Ishikawa (cell line): ENCODE measurements at regions not wholly inside any gene's neighbourhood (a gene's known extent, or its start where the extent isn't known, plus 50 kb on each side); places are given as distances from the start of the nearest gene placed in this dataset.

Experiments used
- CEBPB ChIP-seq: IDR thresholded peaks from 2 replicates; pipeline ENCODE4 v1.6.1; 2012
- CREB1 ChIP-seq: IDR thresholded peaks from 2 replicates; pipeline ENCODE4 v1.6.1; 2012; ENCODE audit warnings: low read depth
- EGR1 ChIP-seq: IDR thresholded peaks from 2 replicates; pipeline ENCODE4 v1.6.1; 2012
- EP300 ChIP-seq: IDR thresholded peaks from 2 replicates; pipeline ENCODE4 v1.6.1; 2012; ENCODE audit warnings: borderline replicate concordance
- FOXM1 ChIP-seq: IDR thresholded peaks from 2 replicates; pipeline ENCODE4 v1.6.1; 2012; ENCODE audit warnings: low read depth, borderline replicate concordance
- MAX ChIP-seq: IDR thresholded peaks from 2 replicates; pipeline ENCODE4 v1.6.1; 2012
- NFIC ChIP-seq: IDR thresholded peaks from 2 replicates; pipeline ENCODE4 v1.6.1; 2012
- RAD21 ChIP-seq: IDR thresholded peaks from 2 replicates; pipeline ENCODE4 v1.6.1; 2012; ENCODE audit warnings: low read depth
- TAF1 ChIP-seq: IDR thresholded peaks from 2 replicates; pipeline ENCODE4 v1.6.1; 2012; ENCODE audit warnings: low read depth, mild to moderate bottlenecking
- TCF12 ChIP-seq: IDR thresholded peaks from 2 replicates; pipeline ENCODE4 v1.6.1; 2012; ENCODE audit warnings: low read depth
- TEAD4 ChIP-seq: IDR thresholded peaks from 2 replicates; pipeline ENCODE4 v1.6.1; 2012
- YY1 ChIP-seq: IDR thresholded peaks from 2 replicates; pipeline ENCODE4 v1.6.1; 2012; ENCODE audit warnings: low read depth
- ZBTB7A ChIP-seq: IDR thresholded peaks from 2 replicates; pipeline ENCODE4 v1.6.1; 2012; ENCODE audit warnings: low read depth
- TF ChIP-seq, protein P1 (sequence below): IDR thresholded peaks from 2 replicates; pipeline ENCODE4 v1.6.1; 2012
- TF ChIP-seq, protein P2 (sequence below): IDR thresholded peaks from 2 replicates; pipeline ENCODE4 v1.6.1; 2012; ENCODE audit warnings: low read depth, mild to moderate bottlenecking

GRCh38 chr13:34437873-34438272, 504.2 kb upstream of the NBEA start:
- no peak for TF ChIP-seq TAF1
- TF ChIP-seq TEAD4: no peak
- TF ChIP-seq CEBPB: no peak
- no peak for TF ChIP-seq RAD21
- TF ChIP-seq, protein P1, sequence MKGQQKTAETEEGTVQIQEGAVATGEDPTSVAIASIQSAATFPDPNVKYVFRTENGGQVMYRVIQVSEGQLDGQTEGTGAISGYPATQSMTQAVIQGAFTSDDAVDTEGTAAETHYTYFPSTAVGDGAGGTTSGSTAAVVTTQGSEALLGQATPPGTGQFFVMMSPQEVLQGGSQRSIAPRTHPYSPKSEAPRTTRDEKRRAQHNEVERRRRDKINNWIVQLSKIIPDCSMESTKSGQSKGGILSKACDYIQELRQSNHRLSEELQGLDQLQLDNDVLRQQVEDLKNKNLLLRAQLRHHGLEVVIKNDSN: no peak
- no peak for TF ChIP-seq MAX
- no peak for TF ChIP-seq CREB1
- no peak for TF ChIP-seq EP300
- TF ChIP-seq ZBTB7A: no peak
- no peak for TF ChIP-seq EGR1
- TF ChIP-seq NFIC: no peak
- TF ChIP-seq YY1: no peak
- TF ChIP-seq, protein P2, sequence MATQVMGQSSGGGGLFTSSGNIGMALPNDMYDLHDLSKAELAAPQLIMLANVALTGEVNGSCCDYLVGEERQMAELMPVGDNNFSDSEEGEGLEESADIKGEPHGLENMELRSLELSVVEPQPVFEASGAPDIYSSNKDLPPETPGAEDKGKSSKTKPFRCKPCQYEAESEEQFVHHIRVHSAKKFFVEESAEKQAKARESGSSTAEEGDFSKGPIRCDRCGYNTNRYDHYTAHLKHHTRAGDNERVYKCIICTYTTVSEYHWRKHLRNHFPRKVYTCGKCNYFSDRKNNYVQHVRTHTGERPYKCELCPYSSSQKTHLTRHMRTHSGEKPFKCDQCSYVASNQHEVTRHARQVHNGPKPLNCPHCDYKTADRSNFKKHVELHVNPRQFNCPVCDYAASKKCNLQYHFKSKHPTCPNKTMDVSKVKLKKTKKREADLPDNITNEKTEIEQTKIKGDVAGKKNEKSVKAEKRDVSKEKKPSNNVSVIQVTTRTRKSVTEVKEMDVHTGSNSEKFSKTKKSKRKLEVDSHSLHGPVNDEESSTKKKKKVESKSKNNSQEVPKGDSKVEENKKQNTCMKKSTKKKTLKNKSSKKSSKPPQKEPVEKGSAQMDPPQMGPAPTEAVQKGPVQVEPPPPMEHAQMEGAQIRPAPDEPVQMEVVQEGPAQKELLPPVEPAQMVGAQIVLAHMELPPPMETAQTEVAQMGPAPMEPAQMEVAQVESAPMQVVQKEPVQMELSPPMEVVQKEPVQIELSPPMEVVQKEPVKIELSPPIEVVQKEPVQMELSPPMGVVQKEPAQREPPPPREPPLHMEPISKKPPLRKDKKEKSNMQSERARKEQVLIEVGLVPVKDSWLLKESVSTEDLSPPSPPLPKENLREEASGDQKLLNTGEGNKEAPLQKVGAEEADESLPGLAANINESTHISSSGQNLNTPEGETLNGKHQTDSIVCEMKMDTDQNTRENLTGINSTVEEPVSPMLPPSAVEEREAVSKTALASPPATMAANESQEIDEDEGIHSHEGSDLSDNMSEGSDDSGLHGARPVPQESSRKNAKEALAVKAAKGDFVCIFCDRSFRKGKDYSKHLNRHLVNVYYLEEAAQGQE: no peak
- TF ChIP-seq FOXM1: no peak
- TF ChIP-seq TCF12: no peak

DNA sequence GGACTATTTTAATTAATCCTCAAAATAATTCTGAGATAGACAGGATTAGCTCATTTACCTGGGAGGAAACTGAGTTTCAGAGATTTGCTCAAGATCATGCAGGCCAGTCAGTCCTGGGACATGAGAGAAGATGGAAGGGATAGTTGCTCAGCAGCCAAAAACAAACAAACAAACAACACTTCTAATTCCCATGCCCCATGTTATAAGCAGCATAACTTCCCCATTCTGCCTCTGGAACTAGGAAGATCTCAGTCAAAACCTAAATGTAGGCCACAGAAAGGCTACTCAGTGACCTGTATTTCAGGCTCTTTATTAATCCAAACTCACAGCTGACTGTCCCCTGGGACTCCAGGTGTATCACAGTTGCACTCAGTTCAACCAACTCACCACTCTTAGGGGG, 489.2 kb upstream of the NBEA start:
- TF ChIP-seq TCF12 (no peak), TEAD4 (no peak), NFIC (no peak), YY1 (no peak), MAX (no peak), EP300 (no peak), FOXM1 (no peak), ZBTB7A (no peak), CREB1 (no peak), RAD21 (no peak), EGR1 (no peak), TAF1 (no peak), CEBPB (no peak)
- TF ChIP-seq, protein P2: no peak
- TF ChIP-seq, protein P1: no peak

DNA sequence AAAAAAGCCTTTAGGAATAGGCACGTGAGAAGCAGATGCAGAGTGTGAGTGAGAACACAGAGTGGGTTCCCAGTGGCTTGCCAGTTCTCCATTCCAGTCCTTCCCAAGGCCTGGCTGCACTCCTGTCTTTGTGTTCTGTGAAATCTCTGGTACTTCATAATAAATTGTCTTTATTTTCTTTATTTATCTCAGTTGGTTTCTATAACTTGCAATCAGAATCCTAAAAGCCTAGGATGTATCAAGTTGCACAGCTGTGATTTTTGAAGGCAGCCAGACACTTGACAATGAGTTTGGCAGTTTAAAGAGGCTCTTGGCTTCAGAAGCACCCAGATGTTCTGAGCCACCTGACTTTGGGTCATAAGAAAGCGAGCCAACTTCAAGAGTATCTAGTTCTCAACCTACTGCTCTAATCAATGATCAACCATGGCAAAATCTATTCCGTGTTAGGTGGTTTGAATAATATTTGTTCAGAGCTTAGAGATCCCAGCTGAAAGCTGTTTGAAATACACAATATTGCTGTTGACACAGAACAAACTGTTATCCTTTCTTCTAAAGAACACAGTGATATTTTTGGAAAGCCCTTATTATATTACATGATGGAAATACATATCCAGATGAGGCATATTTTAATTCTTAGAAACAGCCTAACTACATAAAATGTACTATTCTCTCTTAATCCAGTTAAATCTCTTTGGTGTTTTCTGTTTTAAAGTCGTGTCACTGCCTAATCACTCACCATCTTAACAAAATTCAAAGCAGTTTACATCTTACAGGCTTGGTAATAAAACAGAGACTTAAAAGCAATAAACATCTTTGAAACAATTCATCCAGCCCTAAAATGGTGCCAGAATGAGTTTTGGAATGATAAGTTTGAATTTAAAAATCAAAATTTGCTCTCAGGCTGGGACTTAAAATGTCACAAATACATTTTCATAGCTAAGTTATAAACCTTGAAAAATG, 483.0 kb upstream of the NBEA start:
- TF ChIP-seq, protein P2: no peak
- no peak for TF ChIP-seq RAD21
- no peak for TF ChIP-seq CEBPB
- no peak for TF ChIP-seq NFIC
- TF ChIP-seq EP300: no peak
- no peak for TF ChIP-seq TEAD4
- no peak for TF ChIP-seq FOXM1

DNA sequence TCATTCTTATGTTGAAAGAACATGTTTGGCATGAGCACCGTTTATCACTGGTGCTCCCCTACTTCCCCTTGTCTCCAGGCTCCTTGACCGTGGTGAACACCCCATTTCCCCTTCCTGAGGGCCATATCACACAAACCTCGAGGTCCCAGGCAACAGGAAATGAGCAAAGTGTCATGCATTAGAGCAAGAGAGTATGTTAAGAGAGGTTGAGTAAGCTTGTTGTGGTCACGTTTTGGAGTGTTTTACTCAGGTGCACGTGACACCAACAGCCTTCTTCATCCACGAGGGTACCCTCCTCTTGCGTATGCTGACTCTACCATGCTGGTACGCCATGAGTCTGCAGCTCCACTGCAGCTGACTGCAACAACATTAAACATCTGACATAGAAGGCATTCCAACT, 482.2 kb upstream of the NBEA start:
- TF ChIP-seq TCF12: no peak
- TF ChIP-seq CREB1: no peak
- no peak for TF ChIP-seq CEBPB
- no peak for TF ChIP-seq ZBTB7A
- TF ChIP-seq TEAD4: no peak
- no peak for TF ChIP-seq TAF1
- no peak for TF ChIP-seq FOXM1
- no peak for TF ChIP-seq RAD21
- TF ChIP-seq, protein P1: no peak
- TF ChIP-seq, protein P2: no peak
- no peak for TF ChIP-seq EP300
- TF ChIP-seq NFIC: no peak
- no peak for TF ChIP-seq YY1
- TF ChIP-seq EGR1: no peak
- TF ChIP-seq MAX: no peak
